ENCODE measurements at regions not wholly inside any gene's neighbourhood (a gene's known extent, or its start where the extent isn't known, plus 50 kb on each side); places are given as distances from the start of the nearest gene placed in this dataset.

DNA sequence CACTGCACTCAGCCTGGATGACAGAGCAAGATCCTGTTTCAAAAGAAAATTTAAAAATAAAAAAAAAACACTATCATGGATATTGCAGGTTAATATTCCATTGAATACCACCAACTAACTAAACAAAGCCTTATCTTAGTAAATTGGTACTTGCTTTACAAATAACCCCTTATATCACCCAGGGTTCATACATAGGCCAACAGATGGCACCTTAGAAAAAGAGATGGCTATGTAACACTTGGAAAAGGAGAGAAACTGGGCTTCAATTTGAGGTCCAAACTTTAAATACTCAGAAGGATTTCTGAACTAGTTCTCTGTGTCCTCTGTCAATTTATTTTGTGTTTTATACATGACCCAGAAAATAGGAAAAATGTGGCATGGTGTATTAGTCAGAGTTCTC, 249.6 kb upstream of the LRP1B start:
- TF ChIP-seq, protein P1, sequence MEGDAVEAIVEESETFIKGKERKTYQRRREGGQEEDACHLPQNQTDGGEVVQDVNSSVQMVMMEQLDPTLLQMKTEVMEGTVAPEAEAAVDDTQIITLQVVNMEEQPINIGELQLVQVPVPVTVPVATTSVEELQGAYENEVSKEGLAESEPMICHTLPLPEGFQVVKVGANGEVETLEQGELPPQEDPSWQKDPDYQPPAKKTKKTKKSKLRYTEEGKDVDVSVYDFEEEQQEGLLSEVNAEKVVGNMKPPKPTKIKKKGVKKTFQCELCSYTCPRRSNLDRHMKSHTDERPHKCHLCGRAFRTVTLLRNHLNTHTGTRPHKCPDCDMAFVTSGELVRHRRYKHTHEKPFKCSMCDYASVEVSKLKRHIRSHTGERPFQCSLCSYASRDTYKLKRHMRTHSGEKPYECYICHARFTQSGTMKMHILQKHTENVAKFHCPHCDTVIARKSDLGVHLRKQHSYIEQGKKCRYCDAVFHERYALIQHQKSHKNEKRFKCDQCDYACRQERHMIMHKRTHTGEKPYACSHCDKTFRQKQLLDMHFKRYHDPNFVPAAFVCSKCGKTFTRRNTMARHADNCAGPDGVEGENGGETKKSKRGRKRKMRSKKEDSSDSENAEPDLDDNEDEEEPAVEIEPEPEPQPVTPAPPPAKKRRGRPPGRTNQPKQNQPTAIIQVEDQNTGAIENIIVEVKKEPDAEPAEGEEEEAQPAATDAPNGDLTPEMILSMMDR (IDR thresholded peaks at IDR 0.05; ENCODE audit: extremely low read depth in 1 of 2, insufficient read depth in 1 of 2, low read depth in 1 of 2, low read length in 2 of 2): no peak
- no peak for TF ChIP-seq POLR2AphosphoS5 (IDR thresholded peaks at IDR 0.05; ENCODE audit: insufficient read depth, low read depth, low read length)

Measured in endothelial cell of umbilical vein (primary cell).